ENCODE measurements at regions not wholly inside any gene's neighbourhood (a gene's known extent, or its start where the extent isn't known, plus 50 kb on each side); places are given as distances from the start of the nearest gene placed in this dataset.
"Not testable (repeated sequence)": the region's sequence is repeated elsewhere in the genome, so short reads cannot be mapped to it uniquely, and the experiment has no call there.

- no peak for DNase-seq
Measured at GRCh38 chrX:11836284-11836683, 78.2 kb downstream of the MSL3 start.

- no peak for DNase-seq
Measured at GRCh38 chrX:11837437-11837836, 79.4 kb downstream of the MSL3 start.

DNA sequence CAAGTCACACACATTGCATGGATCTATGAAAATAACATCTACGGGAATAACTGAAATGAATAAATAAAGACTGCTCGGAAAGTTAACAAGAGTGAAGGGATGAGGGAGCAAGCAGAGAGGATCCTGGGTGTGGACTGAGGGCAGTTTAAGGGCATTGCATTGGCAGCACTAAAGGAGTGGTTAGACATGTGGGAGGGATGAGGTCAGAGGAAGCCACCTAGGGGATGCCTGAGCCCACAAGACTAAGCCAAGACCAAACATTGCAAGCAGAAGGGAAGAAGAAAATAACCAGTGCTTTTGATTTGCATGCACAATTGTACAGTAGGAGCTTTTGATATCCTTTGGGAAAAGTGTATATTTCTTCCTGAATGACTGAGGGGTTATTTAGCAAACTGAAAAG is 106.1 kb downstream of the MSL3 start:
- DNase-seq: no peak

DNA sequence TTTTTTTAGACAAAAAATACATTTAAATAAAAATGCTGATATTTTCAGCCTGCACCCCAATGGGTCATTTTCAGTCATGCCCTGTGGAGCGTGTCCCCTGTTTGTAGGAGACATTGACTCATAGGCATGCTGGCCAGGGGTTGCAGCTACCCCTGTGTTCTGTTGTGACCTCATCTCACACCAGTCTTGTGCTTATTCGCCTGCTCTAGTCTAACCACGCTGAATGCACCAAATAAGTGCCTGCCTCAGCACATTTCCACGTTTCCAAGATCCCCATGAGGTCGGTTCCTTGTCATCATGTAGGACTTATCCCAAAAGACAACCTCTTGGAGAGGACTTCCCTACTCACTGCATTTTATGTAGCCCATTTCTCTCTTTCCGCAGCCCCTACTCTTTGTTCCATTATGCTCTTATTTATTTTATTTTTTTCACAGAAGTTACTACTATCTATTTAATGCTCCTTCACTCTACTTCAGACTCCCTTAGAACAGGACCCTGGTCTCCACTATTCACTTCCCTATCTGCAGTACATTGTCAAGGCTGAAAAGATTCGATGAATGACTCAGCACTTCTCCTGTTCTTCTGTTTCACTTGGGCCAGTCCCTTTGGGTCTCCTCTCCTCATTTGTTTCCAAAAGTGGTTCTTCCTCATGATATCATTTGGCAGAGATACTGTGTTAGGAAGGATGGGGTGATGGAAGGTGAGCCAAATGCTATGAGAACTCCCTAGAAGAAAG is 109.7 kb downstream of the MSL3 start:
- no peak for DNase-seq

DNA sequence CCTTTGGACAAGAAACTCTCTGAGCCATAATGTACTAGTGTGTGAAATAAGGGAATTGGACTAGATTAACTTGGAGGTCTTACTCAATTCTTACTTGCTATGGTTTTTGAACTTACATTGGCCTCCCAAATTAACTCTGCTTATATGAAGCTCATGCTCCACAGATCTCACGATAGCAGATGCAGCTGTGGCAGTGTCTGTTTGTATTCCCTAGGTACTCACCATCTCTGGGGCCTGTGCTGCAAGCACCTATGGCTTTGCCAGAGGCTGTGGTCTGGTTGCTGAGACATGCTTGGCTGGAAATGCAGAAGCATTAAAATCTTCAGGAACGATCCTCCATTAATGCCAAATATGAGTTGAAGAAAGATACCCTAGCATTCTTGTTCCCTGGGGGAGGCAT is 112.8 kb downstream of the MSL3 start:
- DNase-seq: no peak

- DNase-seq: no peak
Measured at GRCh38 chrX:11881485-11882170, 123.6 kb downstream of the MSL3 start.

- no peak for DNase-seq
Measured at GRCh38 chrX:11886745-11887144, 128.7 kb downstream of the MSL3 start.

- DNase-seq: no peak
Measured at GRCh38 chrX:11887175-11887574, 129.1 kb downstream of the MSL3 start.

DNA sequence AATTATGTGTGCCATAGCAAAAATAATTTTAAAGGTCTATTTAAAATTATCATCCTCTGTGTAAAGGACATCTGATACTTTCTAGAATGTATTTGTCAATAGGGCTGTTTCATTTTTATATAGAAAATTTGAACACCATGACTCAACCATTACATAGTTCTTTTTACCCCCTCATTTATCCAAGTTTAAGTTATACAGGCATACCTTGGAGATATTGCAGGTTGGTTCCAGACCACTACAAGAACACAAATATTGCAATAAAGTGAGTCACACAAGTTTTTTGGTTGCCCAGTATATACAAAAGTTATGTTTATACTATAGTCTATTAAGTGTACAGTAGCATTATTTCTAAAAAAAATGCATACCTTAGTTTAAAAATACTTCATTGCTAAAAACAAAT is 130.4 kb downstream of the MSL3 start:
- no peak for DNase-seq

DNA sequence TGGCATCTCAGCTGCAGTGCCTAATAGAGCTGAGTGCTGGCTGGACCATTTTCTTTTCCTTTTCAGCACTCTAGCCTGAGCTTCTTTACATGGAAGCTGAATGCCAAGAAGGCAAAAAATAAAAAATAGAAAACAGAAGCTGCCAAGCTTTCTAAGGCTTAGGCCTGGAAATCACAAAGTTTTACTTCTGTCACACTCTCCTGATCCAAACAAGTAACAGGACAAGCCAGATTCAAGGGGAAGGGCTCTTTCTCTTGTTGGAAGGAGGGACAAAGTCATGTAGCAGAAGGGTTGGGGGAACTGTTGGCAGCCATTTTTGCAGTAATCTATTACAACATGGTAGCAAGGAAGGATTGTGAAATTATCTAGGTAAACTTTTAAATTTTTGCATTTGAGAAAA is 131.8 kb downstream of the MSL3 start:
- no peak for DNase-seq

DNA sequence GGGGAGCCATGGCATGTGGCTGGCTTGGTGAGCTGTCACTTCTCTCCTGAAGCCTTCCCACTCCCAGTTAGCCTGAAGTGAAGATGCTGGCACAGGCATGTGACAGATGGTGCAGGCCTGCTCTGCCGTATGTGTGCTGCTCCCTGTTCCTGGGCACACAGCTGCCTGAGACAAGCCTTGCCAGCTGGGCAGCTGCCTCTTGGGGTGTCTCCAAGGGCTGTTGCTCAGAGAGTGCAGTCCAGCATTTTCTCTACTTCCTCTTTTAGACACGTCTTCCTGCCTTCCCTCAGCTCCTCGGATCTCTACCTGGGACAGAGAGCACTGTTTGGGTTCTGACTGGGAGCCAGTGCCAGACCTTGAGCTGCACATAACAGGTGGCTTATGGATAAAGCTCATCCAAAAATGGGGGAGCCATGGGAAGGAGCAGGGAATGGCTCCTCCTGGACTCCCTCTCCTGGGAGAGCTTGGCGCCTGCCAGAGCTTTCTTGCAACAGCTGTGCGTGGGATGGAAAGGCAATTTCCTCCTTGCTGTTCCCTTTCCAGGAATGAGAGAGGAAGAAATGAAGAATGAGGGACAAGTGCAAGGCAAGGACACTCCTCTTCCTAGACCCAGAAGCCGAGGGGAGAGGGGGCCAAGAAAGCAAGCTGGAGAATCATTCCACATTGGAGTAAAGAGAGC is 132.9 kb downstream of the MSL3 start:
- DNase-seq: peak; percentile 27 to 48 (median 41)

DNA sequence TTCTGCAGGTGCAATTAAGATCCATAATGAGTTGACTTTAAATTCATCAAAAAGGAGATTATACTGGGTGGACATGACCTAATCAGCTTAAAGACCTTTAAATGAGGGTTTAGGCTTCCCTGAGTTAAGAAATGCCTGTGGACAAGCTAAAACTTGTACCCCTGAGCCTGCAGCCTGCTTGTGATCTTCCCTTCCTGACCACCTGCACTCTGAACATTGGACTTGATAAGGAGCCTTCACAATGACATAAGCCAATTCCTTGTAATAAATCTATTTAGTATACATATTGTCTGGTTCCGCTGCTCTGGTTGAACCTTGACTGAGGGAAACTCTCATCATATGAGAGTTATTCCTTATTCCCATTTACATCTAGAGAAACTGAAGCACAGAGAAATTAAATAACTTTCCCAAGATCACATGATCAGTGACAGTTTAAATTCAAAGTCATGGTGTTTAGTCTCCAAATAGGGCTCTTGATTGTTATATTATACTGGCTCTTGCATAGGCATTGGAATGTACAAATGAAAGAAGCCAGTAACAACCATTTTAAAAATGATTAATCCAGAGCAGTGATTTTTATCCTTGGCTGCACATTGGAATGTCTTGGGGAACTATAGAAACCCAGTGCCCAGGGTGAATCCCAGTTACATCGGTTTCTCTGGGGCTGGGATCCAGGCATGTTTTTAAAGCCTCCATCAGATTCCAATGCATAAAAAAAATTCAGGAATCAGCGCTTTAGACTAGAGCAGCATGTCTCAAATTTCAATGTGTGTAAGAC is 136.1 kb downstream of the MSL3 start:
- DNase-seq: no peak

DNA sequence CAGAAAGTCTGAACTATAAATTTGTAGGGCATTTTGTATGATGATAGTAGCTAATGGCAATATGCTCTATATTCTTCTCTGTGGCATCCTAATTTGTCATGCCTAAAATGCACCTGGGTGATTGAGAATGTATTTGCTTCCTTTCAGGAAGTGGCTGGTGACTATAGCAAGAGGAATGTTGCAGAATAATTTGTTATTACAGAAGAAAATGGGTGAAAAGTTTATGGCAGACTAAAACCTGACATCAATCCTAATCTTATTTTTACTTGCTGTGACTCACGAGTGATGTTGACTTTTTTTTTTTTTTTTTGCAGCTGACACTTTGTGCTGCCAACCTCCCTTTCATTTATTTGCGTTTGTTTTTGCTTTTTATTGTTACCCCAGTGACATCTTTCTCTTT is 141.1 kb downstream of the MSL3 start:
- DNase-seq: peak in 1 of 4 experiments; percentile 2

GRCh38 chrX:11905933-11906332 is 147.9 kb downstream of the MSL3 start:
- not testable (repeated sequence) for DNase-seq

- DNase-seq: peak; percentile 4 to 42 (median 39)
Measured at GRCh38 chrX:11908371-11908770, 150.3 kb downstream of the MSL3 start.

DNA sequence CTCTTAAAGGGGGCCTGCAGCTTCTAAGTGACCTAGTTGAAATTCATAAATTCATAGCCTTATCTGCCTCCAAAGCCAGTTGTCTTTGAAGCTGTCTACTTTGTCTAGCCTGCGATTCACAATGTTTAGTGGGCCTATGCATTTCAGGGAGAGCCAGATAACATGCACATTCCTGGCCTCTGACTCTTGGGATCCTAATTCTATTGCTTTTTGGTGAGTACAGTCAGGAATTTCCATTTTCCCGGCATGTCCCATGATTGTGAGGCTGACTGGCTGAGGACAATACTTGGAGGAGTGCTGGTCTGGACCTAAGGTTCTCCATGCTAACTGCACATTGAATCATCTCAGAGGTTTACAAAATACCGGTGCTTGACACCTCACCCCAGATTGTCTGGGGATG is 155.0 kb downstream of the MSL3 start:
- no peak for DNase-seq

DNA sequence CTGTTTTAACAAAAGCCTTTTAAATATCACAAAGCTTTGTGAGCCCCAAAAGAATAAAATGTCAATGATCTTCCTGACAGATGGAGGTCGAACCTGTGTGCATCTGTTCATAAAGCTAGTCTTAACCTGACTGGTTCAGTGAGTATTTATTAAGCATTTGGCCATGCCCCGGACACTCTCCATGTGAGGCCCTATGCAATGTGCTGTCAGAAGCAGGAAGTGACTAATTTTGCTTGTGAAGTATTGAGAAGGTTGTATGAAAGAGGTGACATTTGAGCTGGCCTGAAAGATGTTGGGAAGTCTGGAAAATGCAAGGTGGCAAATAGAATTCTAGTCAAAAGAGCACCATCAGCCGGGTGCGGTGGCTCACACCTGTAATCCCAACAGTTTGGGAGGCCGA is 171.4 kb downstream of the MSL3 start:
- DNase-seq: no peak

GRCh38 chrX:11932423-11932822 is 174.4 kb downstream of the MSL3 start:
- no peak for DNase-seq

DNA sequence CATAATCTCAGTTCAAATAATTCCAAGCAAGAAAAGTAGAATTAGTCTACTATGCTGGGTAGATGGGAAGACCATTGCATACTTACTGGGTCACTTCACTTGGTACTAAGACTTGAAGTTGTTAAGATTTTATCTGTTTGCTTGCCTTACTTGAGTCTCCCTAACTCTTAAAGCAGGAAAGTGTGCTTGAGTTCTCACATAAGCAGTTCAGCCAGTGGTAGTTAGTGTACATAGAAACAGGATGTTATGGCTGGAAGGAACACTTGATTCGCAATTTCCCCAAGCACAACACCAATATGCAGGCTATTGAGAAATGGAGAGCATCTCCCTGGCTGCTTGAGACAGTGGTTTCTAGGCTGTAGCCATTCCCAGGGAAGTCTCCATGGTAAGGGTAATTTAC is 176.1 kb downstream of the MSL3 start:
- DNase-seq: no peak

DNA sequence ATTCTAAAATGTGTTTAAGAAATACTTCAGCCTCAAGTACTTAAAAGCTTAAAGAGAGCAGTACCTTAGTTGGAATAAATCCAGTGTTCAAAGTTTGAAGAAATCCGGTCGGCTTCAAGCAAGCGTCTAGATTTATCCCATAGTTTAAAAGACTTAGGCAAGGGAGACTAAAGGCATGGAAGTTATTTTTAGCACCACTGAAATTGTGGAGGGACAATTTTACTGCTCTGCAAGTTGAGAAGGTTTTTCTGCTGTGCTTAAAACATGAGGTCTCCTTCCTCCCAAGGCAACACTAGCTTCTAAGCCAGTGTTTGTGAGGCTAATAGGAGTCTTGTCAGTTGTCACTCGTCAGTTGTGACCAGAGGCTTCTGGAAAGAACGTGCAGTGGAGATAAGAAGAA is 183.5 kb downstream of the MSL3 start:
- DNase-seq: no peak

- peak in 1 of 4 experiments; percentile 0 for DNase-seq
Measured at GRCh38 chrX:11944501-11944900, 186.5 kb downstream of the MSL3 start.

GRCh38 chrX:11949291-11949690 is 189.0 kb upstream of the FRMPD4 start:
- no peak for DNase-seq

- no peak for DNase-seq
Measured at GRCh38 chrX:11952176-11952720, 186.0 kb upstream of the FRMPD4 start.
